HAP-1 (cell line): ENCODE measurements at regions not wholly inside any gene's neighbourhood (a gene's known extent, or its start where the extent isn't known, plus 50 kb on each side); places are given as distances from the start of the nearest gene placed in this dataset.
"Not testable (repeated sequence)": the region's sequence is repeated elsewhere in the genome, so short reads cannot be mapped to it uniquely, and the experiment has no call there.

ENCODE experiments used
- DNase-seq, 2 experiments: peaks; one replicate each; pipeline ENCODE4 v3.0.0-alpha.2; 2016 to 2020; ENCODE audit warnings: low spot score in 2 of 2
- H3K27me3 ChIP-seq: fragments of 250-450 bp; sonication (Bioruptor Pico); 2 replicates; pipeline ENCODE4 v1.5.1; 2020; ENCODE audit warnings: low read depth, mild to moderate bottlenecking, moderate library complexity
- H3K36me3 ChIP-seq: fragments of 250-450 bp; sonication (Bioruptor Pico); replicated peaks from 2 replicates; pipeline ENCODE4 v1.5.1; 2020; ENCODE audit warnings: mild to moderate bottlenecking
- H3K4me1 ChIP-seq: fragments of 250-450 bp; sonication (Bioruptor Pico); 2 replicates; pipeline ENCODE4 v1.5.1; 2020; ENCODE audit warnings: mild to moderate bottlenecking
- H3K4me3 ChIP-seq: fragments of 250-450 bp; sonication (Bioruptor Pico); 2 replicates; pipeline ENCODE4 v1.5.1; 2020; ENCODE audit warnings: mild to moderate bottlenecking, moderate library complexity
- H3K9me3 ChIP-seq: fragments of 250-450 bp; sonication (Bioruptor Pico); 2 replicates; pipeline ENCODE4 v1.5.1; 2020; ENCODE audit warnings: mild to moderate bottlenecking, moderate library complexity
- in situ Hi-C: fragments of 300-500 bp; cut with MboI; formaldehyde crosslinking; loops from 3 replicates; pipeline ENCODE4 v1.14.3; 2020; ENCODE audit warnings: low sequenced_read_pairs, inconsistent platforms, mixed read lengths

DNA sequence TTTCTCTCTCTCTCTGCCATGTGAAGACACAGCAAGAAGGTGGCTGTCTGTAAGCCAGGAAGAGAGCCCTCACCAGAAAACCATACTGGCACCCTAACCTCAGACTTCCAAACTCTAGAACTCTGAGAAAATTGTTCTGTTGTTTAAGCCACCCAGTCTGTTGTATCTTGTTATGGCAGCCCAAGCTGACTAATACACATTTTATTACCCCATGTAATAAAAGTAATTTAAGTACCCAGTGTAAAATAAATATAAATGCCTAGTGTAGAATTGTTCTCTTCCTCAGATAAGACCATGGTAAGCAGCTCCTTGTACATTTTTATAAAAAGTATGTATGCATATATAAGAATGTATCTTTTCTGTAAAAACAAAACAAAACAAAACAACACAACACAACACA is 119.7 kb downstream of the DTL start:
- Histone ChIP-seq H3K36me3 (no peaks in the 10 kb centered on the region), H3K4me1 (no peaks in the 10 kb centered on the region), H3K9me3 (no peaks in the 10 kb centered on the region), H3K27me3 (no peaks in the 10 kb centered on the region), H3K4me3 (no peak overlapping the region)
- no peak for DNase-seq
- in situ Hi-C loops: no loop called here

GRCh38 chr1:212157252-212157651 is 121.7 kb downstream of the DTL start:
- in situ Hi-C loops: no loop called here
- Histone ChIP-seq H3K27me3 (no peaks in the 10 kb centered on the region), H3K36me3 (no peaks in the 10 kb centered on the region), H3K9me3 (no peaks in the 10 kb centered on the region), H3K4me1 (no peaks in the 10 kb centered on the region), H3K4me3 (no peak overlapping the region)
- DNase-seq: no peak

DNA sequence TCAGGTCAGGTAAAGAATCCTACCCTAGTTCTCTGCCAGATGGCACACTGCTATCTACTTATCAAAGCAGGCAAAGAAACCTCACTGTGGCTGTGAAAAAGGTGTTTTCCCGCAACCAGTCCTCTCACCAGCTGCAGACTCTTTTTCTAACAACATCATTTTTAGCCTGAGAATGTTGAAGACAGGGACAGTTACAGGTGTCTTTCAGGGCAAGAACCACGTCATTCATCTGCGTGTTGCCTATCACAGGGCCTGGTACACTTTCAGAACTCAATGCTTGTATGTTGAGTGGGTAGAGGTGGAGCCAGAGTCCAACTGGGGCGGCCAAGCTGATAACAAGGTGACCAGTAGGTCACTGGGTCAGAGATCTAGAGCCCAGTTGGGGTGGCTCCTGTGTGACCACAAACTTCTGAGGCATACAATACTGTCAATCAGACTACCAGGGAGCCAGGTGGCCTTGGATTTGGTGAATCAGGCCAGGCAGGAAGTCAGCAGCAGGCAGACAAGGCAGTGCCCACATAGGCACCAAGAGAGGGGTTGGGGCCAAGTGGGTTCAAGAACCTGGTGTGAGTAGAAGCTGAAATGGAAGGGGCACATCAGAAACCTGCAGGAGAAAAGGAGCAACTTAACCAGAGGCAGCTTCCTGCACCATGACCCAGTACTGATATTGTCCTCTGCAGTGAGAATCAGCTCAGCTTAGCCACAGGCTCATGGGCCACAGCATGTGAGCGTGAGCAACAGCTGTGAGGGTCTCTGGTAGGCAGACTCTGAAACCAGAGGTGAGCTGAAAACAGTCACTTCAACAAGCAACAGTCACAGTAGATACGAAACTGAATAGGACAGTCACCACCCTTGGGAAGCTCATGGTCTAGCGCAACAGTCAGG is 123.6 kb downstream of the DTL start:
- Histone ChIP-seq H3K4me3 (no peak overlapping the region), H3K36me3 (no peaks in the 10 kb centered on the region), H3K9me3 (no peaks in the 10 kb centered on the region), H3K27me3 (no peaks in the 10 kb centered on the region), H3K4me1 (no peaks in the 10 kb centered on the region)
- no peak for DNase-seq
- in situ Hi-C loops: no loop called here

GRCh38 chr1:212161231-212161781 is 123.9 kb upstream of the PPP2R5A start:
- Histone ChIP-seq H3K9me3 (no peaks in the 10 kb centered on the region), H3K4me1 (no peaks in the 10 kb centered on the region), H3K36me3 (no peaks in the 10 kb centered on the region), H3K27me3 (no peaks in the 10 kb centered on the region), H3K4me3 (no peak overlapping the region)
- DNase-seq: no peak
- in situ Hi-C loops: no loop called here

DNA sequence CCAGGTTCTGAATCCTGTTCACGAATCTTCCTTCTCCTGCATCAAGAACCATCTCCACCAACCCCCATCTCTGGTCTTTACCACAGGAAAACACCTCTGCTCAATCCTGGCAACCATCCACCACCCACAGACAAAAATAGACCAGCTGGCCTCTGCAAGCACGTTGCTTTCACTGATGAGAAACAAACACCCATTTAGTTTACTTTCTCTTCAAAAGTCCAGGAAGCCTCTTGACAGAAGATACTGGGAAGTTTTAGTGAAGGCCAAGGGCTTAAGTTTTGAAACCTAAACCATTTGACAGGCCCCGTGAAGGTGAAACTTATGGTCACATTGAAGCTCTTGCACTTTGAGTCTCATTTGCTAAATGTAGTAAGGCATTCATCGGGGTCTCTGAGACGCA is 122.6 kb upstream of the PPP2R5A start:
- no peaks in the 10 kb centered on the region for H3K4me1 ChIP-seq
- H3K9me3 ChIP-seq: no peaks in the 10 kb centered on the region
- H3K36me3 ChIP-seq: no peaks in the 10 kb centered on the region
- in situ Hi-C loops: no loop called here
- no peaks in the 10 kb centered on the region for H3K27me3 ChIP-seq
- DNase-seq: no peak
- H3K4me3 ChIP-seq: no peak overlapping the region

DNA sequence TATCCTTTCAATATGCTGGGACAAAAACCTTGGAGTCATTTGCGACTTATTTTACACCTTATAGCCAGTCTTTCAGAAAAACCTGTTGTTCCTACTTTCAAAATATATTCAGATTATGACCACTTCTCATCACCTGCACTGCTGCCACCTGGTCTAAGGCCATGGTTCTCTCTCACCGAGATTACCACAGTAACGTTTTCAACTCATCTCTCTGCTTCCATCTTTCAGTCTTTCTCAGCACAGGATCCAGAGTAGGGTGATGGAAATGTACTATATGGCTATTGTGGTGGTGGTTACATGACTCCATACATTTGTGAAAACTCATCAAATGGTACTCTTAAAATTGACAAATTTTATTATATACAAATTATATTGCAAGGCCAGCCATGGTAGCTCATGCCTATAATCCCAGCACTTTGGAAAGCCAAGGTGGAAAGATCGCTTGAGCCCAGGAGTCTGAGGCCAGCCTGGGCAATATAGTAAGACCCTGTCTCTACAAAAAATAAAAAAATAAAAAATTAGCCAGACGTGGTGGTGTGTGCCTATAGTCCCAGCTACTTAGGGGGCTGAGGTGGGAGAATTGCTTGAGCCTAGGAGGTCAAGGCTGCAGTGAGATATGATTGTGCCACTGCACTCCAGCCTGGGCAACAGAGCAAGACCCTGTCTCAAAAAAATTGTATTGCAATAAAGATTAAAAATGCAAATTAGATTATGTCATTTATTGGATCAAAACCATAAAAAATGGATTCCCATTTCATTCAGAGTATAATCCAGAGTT is 120.9 kb upstream of the PPP2R5A start:
- DNase-seq: no peak
- H3K4me3 ChIP-seq: no peak overlapping the region
- in situ Hi-C loops: no loop called here
- H3K4me1 ChIP-seq: no peaks in the 10 kb centered on the region
- H3K9me3 ChIP-seq: no peaks in the 10 kb centered on the region
- no peaks in the 10 kb centered on the region for H3K27me3 ChIP-seq
- H3K36me3 ChIP-seq: no peaks in the 10 kb centered on the region

DNA sequence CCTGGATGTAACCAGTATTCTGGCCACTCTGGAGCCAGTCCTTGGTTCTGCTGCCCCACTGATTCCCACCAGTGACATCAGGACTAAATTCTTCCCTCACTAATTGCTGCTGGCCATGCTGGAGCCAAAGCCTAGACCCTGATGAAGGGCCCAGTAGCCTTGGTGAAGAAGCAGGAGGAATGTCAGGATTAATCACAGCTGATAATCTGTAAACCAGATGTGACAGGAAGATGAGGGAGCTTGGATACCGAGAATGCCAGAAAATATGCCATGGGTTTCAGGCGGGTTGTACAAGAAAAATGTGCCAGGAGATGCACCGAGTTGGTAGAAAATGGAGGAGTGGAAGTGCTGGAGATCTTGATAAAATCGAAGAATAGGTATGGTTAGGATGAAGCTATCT is 119.0 kb upstream of the PPP2R5A start:
- Histone ChIP-seq H3K9me3 (no peaks in the 10 kb centered on the region), H3K27me3 (no peaks in the 10 kb centered on the region), H3K36me3 (no peaks in the 10 kb centered on the region), H3K4me1 (no peaks in the 10 kb centered on the region), H3K4me3 (no peak overlapping the region)
- no peak for DNase-seq
- in situ Hi-C loops: no loop called here

GRCh38 chr1:212166644-212167043 is 118.6 kb upstream of the PPP2R5A start:
- Histone ChIP-seq H3K4me3 (no peak overlapping the region), H3K27me3 (no peaks in the 10 kb centered on the region), H3K4me1 (no peaks in the 10 kb centered on the region), H3K36me3 (no peaks in the 10 kb centered on the region), H3K9me3 (no peaks in the 10 kb centered on the region)
- no peak for DNase-seq
- in situ Hi-C loops: no loop called here

DNA sequence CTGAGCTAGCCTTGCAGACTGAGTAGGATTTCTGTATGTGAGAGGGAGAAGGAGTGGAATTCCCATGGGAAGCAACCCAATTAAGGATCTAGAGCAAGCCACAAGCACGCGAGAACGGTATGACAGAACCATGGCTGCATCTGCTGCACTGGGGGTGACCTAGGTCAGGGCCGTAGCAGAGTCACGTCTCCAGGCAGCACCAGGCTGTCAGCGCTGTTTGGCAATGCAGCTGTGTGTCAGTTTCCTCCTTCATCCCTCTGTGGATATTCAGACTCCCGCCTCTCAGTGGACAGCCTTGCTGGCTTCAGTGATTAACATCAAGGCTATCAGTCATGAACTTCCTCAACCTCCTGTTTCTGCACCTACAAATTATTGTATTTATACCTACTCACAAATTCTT is 118.1 kb upstream of the PPP2R5A start:
- Histone ChIP-seq H3K4me3 (no peak overlapping the region), H3K9me3 (no peaks in the 10 kb centered on the region), H3K36me3 (no peaks in the 10 kb centered on the region), H3K27me3 (no peaks in the 10 kb centered on the region), H3K4me1 (no peaks in the 10 kb centered on the region)
- in situ Hi-C loops: no loop called here
- DNase-seq: no peak

DNA sequence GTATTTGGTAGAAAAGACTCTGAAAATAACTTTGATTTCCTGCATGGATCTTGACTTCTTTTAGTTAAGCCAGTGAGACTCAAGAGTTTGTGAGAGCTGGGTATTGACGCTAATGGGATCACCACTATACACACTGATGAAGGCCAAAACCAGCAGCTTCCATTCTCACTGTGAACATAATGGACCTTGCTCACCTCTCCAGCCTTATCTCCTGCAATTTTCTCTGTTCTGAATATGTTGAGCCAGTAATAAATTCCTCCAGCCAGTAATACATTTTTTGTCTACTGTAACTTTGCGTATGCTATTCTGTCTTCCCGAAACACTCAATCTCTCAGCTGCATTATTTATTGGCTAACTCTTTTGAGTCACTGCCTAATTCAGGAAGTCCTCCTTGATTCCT is 111.6 kb upstream of the PPP2R5A start:
- no peak overlapping the region for H3K4me3 ChIP-seq
- in situ Hi-C loops: no loop called here
- H3K27me3 ChIP-seq: no peaks in the 10 kb centered on the region
- no peaks in the 10 kb centered on the region for H3K9me3 ChIP-seq
- no peaks in the 10 kb centered on the region for H3K4me1 ChIP-seq
- DNase-seq: no peak
- no peaks in the 10 kb centered on the region for H3K36me3 ChIP-seq

- H3K27me3 ChIP-seq, H3K9me3 ChIP-seq, H3K4me3 ChIP-seq, H3K36me3 ChIP-seq, in situ Hi-C loops, DNase-seq, H3K4me1 ChIP-seq: not testable (repeated sequence)
These were observed 110.9 kb upstream of the PPP2R5A start for GRCh38 chr1:212174295-212174694.

DNA sequence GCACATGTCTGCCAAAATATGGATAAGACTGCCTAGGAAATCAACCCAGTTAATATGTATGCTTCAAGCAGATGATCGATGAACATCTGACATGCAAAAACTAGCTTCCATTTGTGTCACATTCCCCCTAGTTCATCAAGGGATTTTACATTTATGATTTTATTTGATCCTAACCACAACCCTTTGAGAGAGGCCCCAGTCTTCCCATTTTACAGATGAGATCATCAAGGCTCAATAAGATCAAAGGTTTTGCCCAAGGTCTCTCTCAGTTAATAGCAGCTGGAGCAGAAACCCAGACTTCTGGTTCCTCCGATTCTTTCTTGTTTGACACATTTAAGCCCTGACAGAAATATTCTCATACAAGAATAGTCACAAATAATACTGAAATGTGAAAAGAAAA is 107.7 kb upstream of the PPP2R5A start:
- no peak overlapping the region for H3K4me3 ChIP-seq
- H3K4me1 ChIP-seq: no peaks in the 10 kb centered on the region
- no peak for DNase-seq
- no peaks in the 10 kb centered on the region for H3K27me3 ChIP-seq
- in situ Hi-C loops: no loop called here
- H3K36me3 ChIP-seq: no peaks in the 10 kb centered on the region
- H3K9me3 ChIP-seq: no peaks in the 10 kb centered on the region

DNA sequence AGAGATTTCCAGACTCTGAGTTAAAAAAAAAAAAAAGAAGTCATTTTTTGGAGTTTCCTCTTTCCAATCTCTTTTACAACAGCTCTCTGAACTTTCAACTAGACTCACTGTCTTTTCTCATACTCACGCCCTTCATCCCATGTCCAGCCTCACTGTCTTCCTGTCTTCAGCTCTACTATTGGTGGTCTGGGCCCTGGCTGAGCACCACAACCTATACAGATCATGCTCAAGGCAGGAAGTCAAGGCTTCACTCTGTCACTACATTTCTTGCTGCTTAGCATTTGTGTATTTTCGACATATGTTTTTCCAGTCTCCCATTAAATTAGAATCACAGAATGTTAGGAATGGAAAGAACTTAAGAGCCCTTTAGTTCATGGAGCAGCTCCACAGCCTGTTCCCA is 106.4 kb upstream of the PPP2R5A start:
- Histone ChIP-seq H3K27me3 (no peaks in the 10 kb centered on the region), H3K4me1 (no peaks in the 10 kb centered on the region), H3K4me3 (no peak overlapping the region), H3K36me3 (no peaks in the 10 kb centered on the region), H3K9me3 (no peaks in the 10 kb centered on the region)
- in situ Hi-C loops: no loop called here
- no peak for DNase-seq

DNA sequence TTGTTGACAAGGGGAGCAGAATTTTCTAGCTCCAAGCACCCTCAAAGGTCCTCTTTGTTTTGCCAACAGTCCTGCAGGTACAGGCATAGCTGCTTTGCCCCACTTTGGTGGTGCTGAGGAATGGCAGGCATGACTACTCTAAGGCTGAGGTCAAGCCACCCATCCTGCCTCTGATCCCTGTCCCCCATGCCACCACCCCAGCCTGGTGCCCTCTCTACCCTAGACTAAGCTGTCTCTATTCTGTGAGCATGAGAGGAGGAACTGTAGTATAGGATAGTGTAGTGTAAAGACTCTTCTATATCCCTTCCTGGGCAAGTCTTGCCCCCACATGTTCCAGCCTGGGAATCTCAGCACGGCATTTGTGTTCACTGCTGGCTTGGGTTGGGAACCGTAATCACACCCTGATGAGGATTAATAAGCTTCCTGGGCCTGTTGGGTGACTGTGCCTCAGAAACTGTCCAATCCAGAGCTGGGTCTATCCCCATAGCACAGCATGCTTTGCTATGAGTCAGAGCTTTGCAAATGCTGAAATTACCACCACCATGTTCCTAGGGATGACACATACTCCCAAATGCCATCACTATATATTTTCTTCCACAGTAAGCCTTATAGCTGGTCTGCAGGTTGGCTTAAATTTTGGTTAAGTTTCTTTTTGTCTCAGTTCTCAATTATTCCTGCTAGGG is 105.7 kb upstream of the PPP2R5A start:
- no peak for DNase-seq
- Histone ChIP-seq H3K9me3 (no peaks in the 10 kb centered on the region), H3K4me1 (no peaks in the 10 kb centered on the region), H3K27me3 (no peaks in the 10 kb centered on the region), H3K4me3 (no peak overlapping the region), H3K36me3 (no peaks in the 10 kb centered on the region)
- in situ Hi-C loops: no loop called here
